VCaP (cell line): ENCODE measurements at regions not wholly inside any gene's neighbourhood (a gene's known extent, or its start where the extent isn't known, plus 50 kb on each side); places are given as distances from the start of the nearest gene placed in this dataset.

Source experiments
- H3K27ac ChIP-seq: fragments of 450-650 bp; 2 replicates; pipeline ENCODE4 v1.5.1; 2017
- CTCF ChIP-seq: fragments of 450-650 bp; conservative IDR thresholded peaks from 2 replicates; pipeline ENCODE4 v1.5.1; 2017; ENCODE audit warnings: mild to moderate bottlenecking, moderate library complexity

GRCh38 chr12:78684419-78684818 is 180.2 kb upstream of the SYT1 start:
- no peak for TF ChIP-seq CTCF
- H3K27ac ChIP-seq, result no peak overlapping the region

GRCh38 chr12:78695749-78696148 is 168.8 kb upstream of the SYT1 start:
- no peak for TF ChIP-seq CTCF
- no peak overlapping the region for H3K27ac ChIP-seq

GRCh38 chr12:78696267-78696666 is 168.3 kb upstream of the SYT1 start:
- no peak overlapping the region for H3K27ac ChIP-seq
- no peak for TF ChIP-seq CTCF

- TF ChIP-seq CTCF, result no peak
- no peak overlapping the region for H3K27ac ChIP-seq
These were observed 166.7 kb upstream of the SYT1 start for GRCh38 chr12:78697817-78698415.

GRCh38 chr12:78698747-78699146 is 165.8 kb upstream of the SYT1 start:
- TF ChIP-seq CTCF, result no peak

GRCh38 chr12:78700565-78700964 is 164.0 kb upstream of the SYT1 start:
- no peak overlapping the region for H3K27ac ChIP-seq
- TF ChIP-seq CTCF, result no peak

More at GRCh38 chr12:78698747-78699146, 165.8 kb upstream of the SYT1 start:
- H3K27ac ChIP-seq, result no peak overlapping the region

GRCh38 chr12:78703820-78704525 is 160.6 kb upstream of the SYT1 start:
- TF ChIP-seq CTCF, result no peak
- no peak overlapping the region for H3K27ac ChIP-seq
